Endothelial cell of umbilical vein (primary cell): ENCODE measurements at regions not wholly inside any gene's neighbourhood (a gene's known extent, or its start where the extent isn't known, plus 50 kb on each side); places are given as distances from the start of the nearest gene placed in this dataset.

Experiments
- BruUV-seq: library from RNA; stranded (reverse); fragments of 400-500 nt; replicated peaks from 2 replicates; lab custom pipeline; 2021; lab: Mats Ljungman, UMichigan
- CTCF ChIA-PET: fragments of 300-600, 350-600 bp; sonication (Branson Sonifier 250); formaldehyde crosslinking; loops from one replicate; lab custom pipeline; 2021; ENCODE audit warnings: antibody characterized with exemption, inconsistent platforms; lab: Charles Lee
- POLR2A ChIA-PET: fragments of 300-600, 350-600 bp; sonication (Branson Sonifier 250); formaldehyde crosslinking; loops from one replicate; lab custom pipeline; 2021; ENCODE audit warnings: antibody characterized with exemption, inconsistent platforms; lab: Charles Lee
- DNase-seq: peaks from one replicate; pipeline ENCODE4 v3.0.0-alpha.2; 2011; ENCODE audit warnings: low read depth, low spot score
- FAIRE-seq: peaks from 2 replicates; lab custom pipeline; 2011; peaks lifted over from hg19 to GRCh38; lab: Jason Lieb, UNC
- H2AFZ ChIP-seq: 2 replicates; pipeline ENCODE4 v1.6.0; 2012; ENCODE audit warnings: low read depth, low read length, control low read depth, inconsistent platforms
- H3K27ac ChIP-seq: 2 replicates; pipeline ENCODE4 v1.5.1; 2011; ENCODE audit warnings: low read depth, mild to moderate bottlenecking, control low read depth, low read length, moderate library complexity; ENCODE audit not compliant: insufficient read depth
- H3K27me3 ChIP-seq, 2 experiments: 2 replicates each; pipeline versions ENCODE4 v1.6.0 to v1.6.1; 2011; ENCODE audit warnings: low read length in 2 of 2, mixed read lengths in 1 of 2; ENCODE audit not compliant: control insufficient read depth in 2 of 2, insufficient read depth in 2 of 2
- H3K36me3 ChIP-seq, 2 experiments: 2 replicates in 1 of 2; 3 replicates in 1 of 2; pipeline ENCODE4 v1.5.1; 2011; ENCODE audit warnings: low read length in 2 of 2, mild to moderate bottlenecking in 1 of 2, moderate library complexity in 1 of 2; ENCODE audit not compliant: control insufficient read depth in 2 of 2, insufficient read depth in 2 of 2; ENCODE audit errors: extremely low read depth in 1 of 2
- H3K4me1 ChIP-seq: 3 replicates; pipeline ENCODE4 v1.5.1; 2011; ENCODE audit warnings: mild to moderate bottlenecking, low read length; ENCODE audit not compliant: control insufficient read depth, insufficient read depth; ENCODE audit errors: extremely low read depth
- H3K4me2 ChIP-seq: 2 replicates; pipeline ENCODE4 v1.6.1; 2011; ENCODE audit warnings: low read length, control low read depth, mixed read lengths; ENCODE audit not compliant: insufficient read depth
- H3K4me3 ChIP-seq, 3 experiments: fragments of 200-600 bp in 1 of 3; sonication (generic), shearing (Covaris generic) in 1 of 3; replicated peaks in 1 of 3; 2 replicates each; pipeline ENCODE4 v1.5.1; 2011 to 2016; ENCODE audit warnings: control low read depth in 3 of 3, low read length in 3 of 3, mild to moderate bottlenecking in 2 of 3, inconsistent platforms in 1 of 3, low read depth in 1 of 3, moderate library complexity in 1 of 3; ENCODE audit not compliant: insufficient read depth in 1 of 3
- H3K79me2 ChIP-seq: 2 replicates; pipeline ENCODE4 v1.6.0; 2012; ENCODE audit warnings: low read length, inconsistent platforms; ENCODE audit not compliant: control insufficient read depth, insufficient read depth
- H3K9ac ChIP-seq: replicated peaks from 2 replicates; pipeline ENCODE3; 2011; ENCODE audit warnings: low read length, control low read depth; ENCODE audit not compliant: insufficient read depth; ENCODE audit errors: extremely low read depth
- H3K9me1 ChIP-seq: replicated peaks from 3 replicates; pipeline ENCODE4 v1.6.0; 2011; ENCODE audit warnings: mild to moderate bottlenecking, low read length; ENCODE audit not compliant: control insufficient read depth, insufficient read depth; ENCODE audit errors: extremely low read depth
- H3K9me3 ChIP-seq: replicated peaks from 2 replicates; pipeline ENCODE4 v1.5.1; 2012; ENCODE audit warnings: low read length, inconsistent platforms; ENCODE audit not compliant: control insufficient read depth, insufficient read depth
- H4K20me1 ChIP-seq: replicated peaks from 2 replicates; pipeline ENCODE3; 2011; ENCODE audit warnings: mild to moderate bottlenecking, low read length; ENCODE audit not compliant: control insufficient read depth, insufficient read depth; ENCODE audit errors: extremely low read depth
- CTCF ChIP-seq, 2 donors: IDR thresholded peaks; 1 replicate in 1 of 2; 2 replicates in 1 of 2; pipeline ENCODE4 v1.5.1; 2011; ENCODE audit warnings: low read length in 2 of 2, mild to moderate bottlenecking in 2 of 2, moderate library complexity in 2 of 2, control low read depth in 1 of 2, inconsistent platforms in 1 of 2, low read depth in 1 of 2; ENCODE audit not compliant: insufficient read depth in 1 of 2; ENCODE audit errors: extremely low read depth in 1 of 2
- EZH2 ChIP-seq: IDR thresholded peaks from 2 replicates; pipeline ENCODE4 v1.6.1; 2012; ENCODE audit warnings: borderline replicate concordance, low read depth, mild to moderate bottlenecking, moderate library complexity, low read length, inconsistent platforms; ENCODE audit not compliant: severe bottlenecking
- FOS ChIP-seq: IDR thresholded peaks from 2 replicates; pipeline ENCODE4 v1.6.1; 2011; ENCODE audit warnings: mild to moderate bottlenecking, low read length, moderate library complexity, borderline replicate concordance; ENCODE audit not compliant: insufficient read depth
- GATA2 ChIP-seq: IDR thresholded peaks from 2 replicates; pipeline ENCODE4 v1.7.0; 2011; ENCODE audit warnings: low read depth, mild to moderate bottlenecking, moderate library complexity, mixed read lengths, low read length; ENCODE audit not compliant: insufficient read length, insufficient read depth
- JUN ChIP-seq: IDR thresholded peaks from 2 replicates; pipeline ENCODE4 v1.6.1; 2011; ENCODE audit warnings: borderline replicate concordance, low read depth; ENCODE audit not compliant: insufficient read length, insufficient read depth
- MAX ChIP-seq: IDR thresholded peaks from 2 replicates; pipeline ENCODE4 v1.6.1; 2011; ENCODE audit not compliant: insufficient read depth, insufficient read length
- MYC ChIP-seq: IDR thresholded peaks from one replicate; pipeline ENCODE4 v1.6.1; 2011; ENCODE audit warnings: mild to moderate bottlenecking, low read depth, low read length
- POLR2A ChIP-seq: IDR thresholded peaks from 2 replicates; pipeline ENCODE4 v1.6.1; 2012; ENCODE audit warnings: low read depth, mild to moderate bottlenecking, control low read depth, low read length
- POLR2AphosphoS5 ChIP-seq: IDR thresholded peaks from 2 replicates; pipeline ENCODE4 v1.6.1; 2012; ENCODE audit warnings: low read depth, mild to moderate bottlenecking, control low read depth, low read length, moderate library complexity; ENCODE audit not compliant: insufficient read depth
- dilution Hi-C: fragments of 300-500 bp; cut with MboI; formaldehyde crosslinking; loops from one replicate; pipeline ENCODE4 v1.15.0; 2019; ENCODE audit warnings: low sequenced_read_pairs; ENCODE audit not compliant: extremely low pct_ligation_motif_present
- intact Hi-C: fragments of 100-400 bp; cut with micrococcal nuclease; formaldehyde crosslinking; loops from one replicate; pipeline ENCODE4 v1.10.0; 2022

- TF ChIP-seq EZH2: no peak
- no peak for TF ChIP-seq POLR2A
- no peak for TF ChIP-seq POLR2AphosphoS5
- TF ChIP-seq GATA2: no peak
- no peak for TF ChIP-seq CTCF (IDR thresholded peaks at IDR 0.05; ENCODE audit: extremely low read depth in 1 of 2, insufficient read depth in 1 of 2, low read depth in 1 of 2, low read length in 2 of 2)
- TF ChIP-seq FOS: no peak
- no peak for TF ChIP-seq MYC
- no peak for TF ChIP-seq JUN
- no peak for TF ChIP-seq MAX
- no peak overlapping the region for H3K4me3 ChIP-seq
- dilution Hi-C loops (no loop called here), intact Hi-C loops (no loop called here)
- H3K27me3 ChIP-seq: no peaks in the 10 kb centered on the region
- peaks cover 4% of the 10 kb centered on the region for H3K9me3 ChIP-seq
- POLR2A ChIA-PET: no interaction called here
- no peak overlapping the region for H3K4me2 ChIP-seq
- no peaks in the 10 kb centered on the region for H3K4me1 ChIP-seq
- no peaks in the 10 kb centered on the region for H4K20me1 ChIP-seq
- H3K27ac ChIP-seq: no peak overlapping the region
- CTCF ChIA-PET: no interaction called here
- FAIRE-seq (no peak), DNase-seq (no peak)
- no peak overlapping the region for H3K9ac ChIP-seq
- H2AFZ ChIP-seq: no peak overlapping the region
- no peaks in the 10 kb centered on the region for H3K9me1 ChIP-seq
- H3K79me2 ChIP-seq: no peaks in the 10 kb centered on the region
- no TSS peak for BruUV-seq
- no peaks in the 10 kb centered on the region for H3K36me3 ChIP-seq
These were observed 550.7 kb downstream of the RNF144A start for GRCh38 chr2:7467782-7468447.
